NT2/D1 (cell line): ENCODE measurements at regions not wholly inside any gene's neighbourhood (a gene's known extent, or its start where the extent isn't known, plus 50 kb on each side); places are given as distances from the start of the nearest gene placed in this dataset.

Source experiments
- SUZ12 ChIP-seq: IDR thresholded peaks from 2 replicates; pipeline ENCODE4 v1.6.1; 2011; ENCODE audit not compliant: insufficient read length, insufficient read depth; ENCODE audit errors: extremely low read depth
- YY1 ChIP-seq: IDR thresholded peaks from 2 replicates; pipeline ENCODE4 v1.6.1; 2011; ENCODE audit not compliant: insufficient read length, insufficient read depth
- ZNF274 ChIP-seq: IDR thresholded peaks from 2 replicates; pipeline ENCODE4 v1.6.1; 2011; ENCODE audit warnings: mild to moderate bottlenecking, low read depth, low read length

DNA sequence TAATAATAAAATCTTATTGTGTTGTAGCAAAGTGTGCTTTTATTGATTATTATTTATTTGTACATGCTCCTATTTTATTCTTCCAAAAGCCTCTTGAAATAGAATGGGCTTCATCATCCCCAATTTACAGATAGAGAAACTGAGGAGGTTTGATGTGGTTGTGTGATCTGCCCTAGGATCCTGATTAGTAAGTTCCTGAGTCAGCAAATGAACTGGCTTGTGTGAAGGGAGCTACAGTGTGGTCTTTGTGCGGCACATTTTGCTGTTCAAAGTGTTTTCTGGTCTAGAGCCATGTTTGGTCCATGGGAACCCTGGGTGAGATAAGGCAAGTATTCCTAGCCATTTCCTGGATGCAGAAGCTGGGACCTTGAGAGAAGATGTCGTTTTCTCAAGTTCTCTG lies 326.9 kb downstream of the MEIS1 start:
- no peak for TF ChIP-seq ZNF274
- no peak for TF ChIP-seq SUZ12
- TF ChIP-seq YY1: no peak
